Fibroblast of pulmonary artery (primary cell): ENCODE measurements at regions not wholly inside any gene's neighbourhood (a gene's known extent, or its start where the extent isn't known, plus 50 kb on each side); places are given as distances from the start of the nearest gene placed in this dataset.
"Not testable (repeated sequence)": the region's sequence is repeated elsewhere in the genome, so short reads cannot be mapped to it uniquely, and the experiment has no call there.

Experiments used
- DNase-seq: peaks from one replicate; pipeline ENCODE4 v3.0.0-alpha.2; 2010; ENCODE audit warnings: low read depth
- H3K4me3 ChIP-seq: replicated peaks from 2 replicates; pipeline ENCODE4 v1.5.1; 2011; ENCODE audit warnings: low read depth, mild to moderate bottlenecking, control low read depth, low read length, moderate library complexity
- CTCF ChIP-seq: IDR thresholded peaks from 2 replicates; pipeline ENCODE4 v1.5.1; 2011; ENCODE audit warnings: mild to moderate bottlenecking, control low read depth, low read length, inconsistent platforms; ENCODE audit errors: missing control alignments

- DNase-seq, result peak; percentile 78
- TF ChIP-seq CTCF, result no peak
- no peak overlapping the region for H3K4me3 ChIP-seq
Observed at GRCh38 chr1:203559523-203559922, 65.6 kb downstream of the OPTC start.

DNA sequence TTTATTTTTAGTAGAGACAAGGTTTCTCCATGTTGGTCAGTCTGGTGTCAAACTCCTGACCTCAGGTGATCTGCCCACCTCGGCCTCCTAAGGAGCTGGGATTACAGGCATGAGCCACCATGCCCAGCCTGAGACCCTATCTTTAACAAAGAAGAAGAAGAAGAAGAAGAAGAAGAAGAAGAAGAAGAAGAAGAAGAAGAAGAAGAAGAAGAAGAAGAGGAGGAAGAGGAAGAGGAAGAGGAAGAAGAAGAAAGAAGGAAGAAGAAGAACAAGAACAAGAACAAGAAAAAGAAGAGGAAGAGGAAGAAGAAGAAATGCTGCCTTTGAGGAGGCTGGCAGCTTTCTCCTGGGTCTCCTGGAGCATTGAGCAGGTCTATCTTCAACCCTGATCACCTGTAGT is 64.9 kb upstream of the ATP2B4 start:
- not testable (repeated sequence) for DNase-seq, H3K4me3 ChIP-seq

DNA sequence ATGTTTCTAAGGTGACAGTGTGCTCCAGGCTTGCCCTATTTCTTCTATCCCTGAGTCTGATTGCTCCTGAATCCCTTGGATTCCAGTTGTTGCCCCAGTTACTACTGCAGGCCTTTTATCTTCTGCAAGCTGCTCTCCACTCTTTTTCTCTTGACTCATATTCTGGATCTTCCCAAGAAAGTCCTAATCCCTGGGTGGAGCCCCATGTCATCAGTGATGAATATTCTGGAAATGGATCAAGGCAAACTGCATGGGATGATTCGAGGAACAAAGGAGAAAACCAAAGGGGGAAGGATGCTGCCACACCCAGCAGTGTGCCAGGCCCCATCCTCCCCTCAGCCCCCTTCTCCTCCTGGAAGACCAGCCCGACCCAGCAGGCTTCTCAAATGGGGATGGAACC is 63.3 kb upstream of the ATP2B4 start:
- no peak for TF ChIP-seq CTCF
- H3K4me3 ChIP-seq, result no peak overlapping the region
- DNase-seq, result no peak

DNA sequence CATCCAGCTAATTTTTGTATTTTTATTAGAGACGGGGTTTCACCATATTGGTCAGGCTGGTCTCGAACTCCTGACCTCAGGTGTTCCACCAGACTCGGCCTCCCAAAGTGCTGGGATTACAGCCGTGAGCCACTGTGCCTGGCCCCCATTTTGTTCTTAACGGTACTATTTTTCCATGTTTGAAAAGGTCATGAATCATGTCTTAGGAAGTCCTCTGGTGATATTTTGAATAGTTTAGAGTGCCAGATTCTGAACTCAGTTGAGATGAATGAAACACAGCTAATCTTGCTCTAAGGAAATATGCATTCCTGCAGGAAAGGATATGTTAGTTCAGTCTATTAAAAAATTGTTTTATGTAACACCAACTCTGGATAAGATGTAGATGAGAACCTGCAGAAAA is 62.6 kb upstream of the ATP2B4 start:
- no peak overlapping the region for H3K4me3 ChIP-seq
- no peak for TF ChIP-seq CTCF
- DNase-seq, result peak; percentile 43

GRCh38 chr1:203565049-203565448 is 61.6 kb upstream of the ATP2B4 start:
- TF ChIP-seq CTCF, result no peak
- no peak overlapping the region for H3K4me3 ChIP-seq
- DNase-seq, result no peak

DNA sequence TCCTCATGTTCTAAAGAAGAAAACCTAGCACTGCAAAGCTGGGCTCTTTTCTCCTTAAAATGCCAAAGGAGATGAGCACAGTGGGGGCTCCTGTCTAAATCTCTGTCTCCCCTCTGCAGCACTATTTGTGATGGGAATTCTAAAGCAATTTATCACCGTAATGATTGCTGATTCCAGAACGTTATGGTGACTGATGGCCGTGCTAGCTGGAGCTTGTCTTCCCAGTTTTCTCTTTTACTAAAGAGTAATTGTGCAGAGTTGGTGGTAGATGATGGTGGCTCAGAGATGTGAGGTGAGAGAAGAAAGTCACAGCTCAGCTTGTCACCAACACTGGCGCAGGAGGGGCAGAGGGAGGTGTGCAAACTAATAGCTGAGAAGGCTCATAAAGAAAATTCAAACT is 60.7 kb upstream of the ATP2B4 start:
- DNase-seq, result no peak
- no peak for TF ChIP-seq CTCF
- no peak overlapping the region for H3K4me3 ChIP-seq

- H3K4me3 ChIP-seq, DNase-seq: not testable (repeated sequence)
Observed at GRCh38 chr1:203566966-203567365, 59.7 kb upstream of the ATP2B4 start.

DNA sequence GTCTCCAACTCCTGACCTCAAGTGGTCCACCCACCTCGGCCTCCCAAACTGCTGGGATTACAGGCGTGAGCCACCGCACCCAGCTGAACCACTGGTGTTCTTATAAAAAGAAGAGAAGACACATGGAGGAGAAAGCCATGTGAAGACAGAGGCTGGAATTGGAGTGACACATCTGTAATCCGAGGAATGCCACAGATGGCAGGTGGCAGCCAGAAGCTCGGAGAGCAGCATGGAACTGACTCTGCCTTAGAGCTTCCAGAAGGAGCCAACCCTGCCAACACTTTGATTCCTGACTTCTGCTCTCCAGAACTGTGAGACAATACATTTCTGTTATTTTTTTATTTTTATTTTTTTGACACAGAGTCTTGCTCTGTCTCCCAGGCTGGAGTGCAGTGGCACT is 59.0 kb upstream of the ATP2B4 start:
- no peak overlapping the region for H3K4me3 ChIP-seq
- TF ChIP-seq CTCF, result no peak
- no peak for DNase-seq
